Calu3 (cell line): ENCODE measurements at regions not wholly inside any gene's neighbourhood (a gene's known extent, or its start where the extent isn't known, plus 50 kb on each side); places are given as distances from the start of the nearest gene placed in this dataset.

Experiments used
- BruUV-seq: library from RNA; stranded (reverse); fragments of 400-500 nt; replicated peaks from 2 replicates; lab custom pipeline; 2021; lab: Mats Ljungman, UMichigan
- CTCF ChIA-PET: fragments of 300-600 bp; sonication (Branson Sonifier 250); formaldehyde crosslinking; loops from one replicate; lab custom pipeline; 2022; ENCODE audit warnings: antibody characterized with exemption; lab: Charles Lee
- DNase-seq: peaks from one replicate; pipeline ENCODE4 v3.0.0; 2022
- H3K27ac Mint-ChIP-seq: one replicate; pipeline ENCODE4 v1.8.0; 2022; ENCODE audit warnings: mixed read lengths; ENCODE audit not compliant: unreplicated experiment
- H3K27me3 Mint-ChIP-seq: one replicate; pipeline ENCODE4 v1.8.0; 2022; ENCODE audit warnings: mixed read lengths; ENCODE audit not compliant: unreplicated experiment
- H3K36me3 Mint-ChIP-seq: one replicate; pipeline ENCODE4 v1.8.0; 2022; ENCODE audit warnings: mild to moderate bottlenecking, moderate library complexity, mixed read lengths; ENCODE audit not compliant: insufficient read depth, unreplicated experiment
- H3K4me1 Mint-ChIP-seq: one replicate; pipeline ENCODE4 v1.8.0; 2022; ENCODE audit warnings: mild to moderate bottlenecking, low read depth, mixed read lengths; ENCODE audit not compliant: unreplicated experiment
- H3K4me3 Mint-ChIP-seq: one replicate; pipeline ENCODE4 v1.8.0; 2022; ENCODE audit warnings: mild to moderate bottlenecking, low read depth, moderate library complexity, mixed read lengths; ENCODE audit not compliant: unreplicated experiment
- H3K9me3 Mint-ChIP-seq: one replicate; pipeline ENCODE4 v1.8.0; 2022; ENCODE audit warnings: low read depth, mixed read lengths; ENCODE audit not compliant: unreplicated experiment
- CTCF ChIP-seq: fragments of 200-600 bp; IDR thresholded peaks from one replicate; pipeline ENCODE4 v1.8.0; 2022; ENCODE audit warnings: antibody characterized with exemption; ENCODE audit not compliant: unreplicated experiment
- intact Hi-C: fragments of 100-400 bp; cut with micrococcal nuclease; formaldehyde crosslinking; loops from one replicate; pipeline ENCODE4 v1.10.0; 2022; ENCODE audit not compliant: unreplicated experiment

DNA sequence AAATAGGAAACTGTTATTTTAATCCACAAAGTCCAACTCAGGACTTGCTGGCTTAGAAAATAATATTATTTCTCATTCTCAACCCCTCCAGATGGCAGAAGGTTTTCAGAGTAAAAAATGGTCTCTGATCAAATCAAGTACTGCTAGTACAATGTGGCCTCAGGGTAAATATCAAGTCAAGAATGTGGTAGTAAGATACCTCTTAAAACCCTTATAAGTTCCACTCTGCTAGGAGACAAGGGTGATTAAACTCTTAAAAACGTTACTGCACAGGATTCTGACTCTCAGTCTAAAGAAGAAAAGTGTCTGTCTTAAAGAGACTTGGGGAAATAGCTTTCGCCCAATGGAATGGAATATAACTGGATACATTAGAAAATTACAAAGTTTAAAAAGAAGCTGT is 120.8 kb upstream of the PDE4D start:
- H3K4me1 Mint-ChIP-seq, result no peaks in the 10 kb centered on the region
- H3K27ac Mint-ChIP-seq, result no peak overlapping the region
- no peak for DNase-seq
- H3K9me3 Mint-ChIP-seq, result no peaks in the 10 kb centered on the region
- CTCF ChIA-PET, result no interaction called here
- intact Hi-C loops, result no loop called here
- BruUV-seq, result no TSS peak
- no peak overlapping the region for H3K4me3 Mint-ChIP-seq
- H3K27me3 Mint-ChIP-seq, result peaks cover 13% of the 10 kb centered on the region
- no peaks in the 10 kb centered on the region for H3K36me3 Mint-ChIP-seq
- TF ChIP-seq CTCF, result no peak

- CTCF ChIA-PET, result no interaction called here
- no peak overlapping the region for H3K27ac Mint-ChIP-seq
- no peak for TF ChIP-seq CTCF
- H3K4me3 Mint-ChIP-seq, result no peak overlapping the region
- H3K36me3 Mint-ChIP-seq, result no peaks in the 10 kb centered on the region
- BruUV-seq, result no TSS peak
- intact Hi-C loops, result no loop called here
- no peaks in the 10 kb centered on the region for H3K4me1 Mint-ChIP-seq
- no peaks in the 10 kb centered on the region for H3K9me3 Mint-ChIP-seq
- DNase-seq, result no peak
- peaks cover 13% of the 10 kb centered on the region for H3K27me3 Mint-ChIP-seq
Observed at GRCh38 chr5:60010853-60011252, 117.3 kb upstream of the PDE4D start.

GRCh38 chr5:60010328-60010727 is 116.8 kb upstream of the PDE4D start:
- no peak overlapping the region for H3K27ac Mint-ChIP-seq
- no peak for TF ChIP-seq CTCF
- H3K27me3 Mint-ChIP-seq, result peaks cover 13% of the 10 kb centered on the region
- CTCF ChIA-PET, result no interaction called here
- no peaks in the 10 kb centered on the region for H3K9me3 Mint-ChIP-seq
- no TSS peak for BruUV-seq
- H3K36me3 Mint-ChIP-seq, result no peaks in the 10 kb centered on the region
- intact Hi-C loops, result no loop called here
- no peak overlapping the region for H3K4me3 Mint-ChIP-seq
- no peaks in the 10 kb centered on the region for H3K4me1 Mint-ChIP-seq
- DNase-seq, result no peak

DNA sequence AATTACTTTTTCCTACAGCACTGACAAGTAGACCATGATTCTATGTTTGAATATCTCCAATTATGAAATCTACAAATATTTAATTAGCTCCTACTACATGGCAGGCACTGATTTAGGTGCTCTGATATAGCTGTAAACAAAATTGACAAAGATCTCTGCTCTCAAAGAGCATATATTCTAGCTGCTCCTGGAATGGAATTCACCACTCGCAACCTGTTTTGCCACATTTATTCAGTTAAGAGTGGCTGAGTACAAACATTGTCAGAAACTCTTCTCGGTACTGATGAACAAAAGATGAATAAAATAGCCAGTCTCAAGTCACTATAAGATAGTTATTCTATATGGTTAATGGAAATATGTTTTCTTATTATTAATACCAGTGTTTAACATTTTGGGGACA is 114.2 kb upstream of the PDE4D start:
- Mint-ChIP-seq H3K9me3 (no peaks in the 10 kb centered on the region), H3K27me3 (peaks cover 5% of the 10 kb centered on the region), H3K27ac (no peak overlapping the region), H3K4me3 (no peak overlapping the region), H3K4me1 (no peaks in the 10 kb centered on the region), H3K36me3 (no peaks in the 10 kb centered on the region)
- DNase-seq, result no peak
- TF ChIP-seq CTCF, result no peak
- intact Hi-C loops, result no loop called here
- CTCF ChIA-PET, result no interaction called here
- no TSS peak for BruUV-seq
